HCT116 (cell line): ENCODE measurements at regions not wholly inside any gene's neighbourhood (a gene's known extent, or its start where the extent isn't known, plus 50 kb on each side); places are given as distances from the start of the nearest gene placed in this dataset.

Source experiments
- ATAC-seq: fragments of 200-7000 bp; cut with Tn5 transposase; 2 replicates; pipeline ENCODE4 v1.9.1; 2020; ENCODE audit warnings: mild to moderate bottlenecking, moderate library complexity
- BruUV-seq: library from RNA; stranded (reverse); fragments of 400-500 nt; replicated peaks from 2 replicates; lab custom pipeline; 2021; lab: Mats Ljungman, UMichigan
- CTCF ChIA-PET: fragments of 300-600 bp; sonication (Branson Sonifier 250); formaldehyde crosslinking; loops from one replicate; lab custom pipeline; 2021; ENCODE audit warnings: antibody characterized with exemption; lab: Charles Lee
- POLR2A ChIA-PET: fragments of 300-600, 350-600 bp; sonication (Branson Sonifier 250); formaldehyde crosslinking; loops from one replicate; lab custom pipeline; 2021; ENCODE audit warnings: antibody characterized with exemption; lab: Charles Lee
- RAD21 ChIA-PET, 2 experiments: fragments of 300-600 bp; sonication (Branson Sonifier 250); formaldehyde crosslinking; loops; one replicate each; lab custom pipeline; 2023; ENCODE audit warnings: low total read pairs in 2 of 2; ENCODE audit not compliant: uncharacterized antibody in 2 of 2, unreplicated experiment in 2 of 2, low non-redundant PET in 1 of 2; lab: Charles Lee
- DNase-seq: peaks from one replicate; pipeline ENCODE4 v3.0.0-alpha.2; 2010; ENCODE audit warnings: low read depth, low spot score
- H2AFZ ChIP-seq: fragments of 200-600 bp; shearing (Covaris generic), sonication (generic); 2 replicates; pipeline ENCODE4 v1.6.1; 2017; ENCODE audit warnings: low read depth, mixed run types, mixed read lengths, antibody characterized with exemption, low read length; ENCODE audit not compliant: poor library complexity, severe bottlenecking
- H3K27ac ChIP-seq: 2 replicates; pipeline ENCODE4 v1.5.1; 2012; ENCODE audit warnings: low read depth, low read length
- H3K27me3 ChIP-seq: fragments of 200-600 bp; sonication (generic); 2 replicates; pipeline ENCODE4 v1.6.1; 2016; ENCODE audit warnings: mixed run types, low read length, mixed read lengths; ENCODE audit not compliant: insufficient read depth
- H3K36me3 ChIP-seq, 2 experiments: fragments of 200-500 bp in 1 of 2; fragments of 200-600 bp in 1 of 2; sonication (Bioruptor generic) in 1 of 2; sonication (generic) in 1 of 2; 2 replicates each; pipeline versions ENCODE4 v1.5.1 to v1.6.1; 2014 to 2016; ENCODE audit warnings: low read length in 2 of 2, inconsistent platforms in 1 of 2, mixed read lengths in 1 of 2, mixed run types in 1 of 2; ENCODE audit not compliant: insufficient read depth in 2 of 2, control insufficient read depth in 1 of 2
- H3K4me1 ChIP-seq, 2 experiments: fragments of 200-600 bp in 1 of 2; sonication (generic) in 1 of 2; 2 replicates each; pipeline versions ENCODE4 v1.5.1 to v1.6.1; 2012 to 2017; ENCODE audit warnings: low read length in 2 of 2, inconsistent platforms in 1 of 2, mild to moderate bottlenecking in 1 of 2, mixed read lengths in 1 of 2, mixed run types in 1 of 2, moderate library complexity in 1 of 2; ENCODE audit not compliant: insufficient read depth in 2 of 2, control insufficient read depth in 1 of 2
- H3K4me2 ChIP-seq: fragments of 200-600 bp; sonication (generic); 2 replicates; pipeline ENCODE4 v1.6.1; 2017; ENCODE audit warnings: mixed run types, low read length, mixed read lengths
- H3K4me3 ChIP-seq, 2 experiments: fragments of 200-600 bp in 1 of 2; sonication (generic) in 1 of 2; replicated peaks in 1 of 2; 2 replicates each; pipeline ENCODE4 v1.5.1; 2011 to 2016; ENCODE audit warnings: low read length in 2 of 2, control low read depth in 1 of 2, low read depth in 1 of 2, mild to moderate bottlenecking in 1 of 2, mixed read lengths in 1 of 2, mixed run types in 1 of 2
- H3K79me2 ChIP-seq: fragments of 200-600 bp; sonication (generic); 2 replicates; pipeline ENCODE4 v1.6.1; 2017; ENCODE audit warnings: mild to moderate bottlenecking, mixed run types, low read length, moderate library complexity, mixed read lengths; ENCODE audit not compliant: insufficient read depth
- H3K9ac ChIP-seq: fragments of 200-600 bp; sonication (generic); 2 replicates; pipeline ENCODE4 v1.6.1; 2016; ENCODE audit warnings: low read length, mixed read lengths
- H3K9me2 ChIP-seq: fragments of 200-600 bp; sonication (generic), shearing (Covaris generic); 2 replicates; pipeline ENCODE4 v1.6.1; 2017; ENCODE audit warnings: mixed run types, mild to moderate bottlenecking, moderate library complexity; ENCODE audit not compliant: insufficient read depth
- H3K9me3 ChIP-seq, 2 experiments: fragments of 200-500 bp in 1 of 2; fragments of 200-600 bp in 1 of 2; sonication (Bioruptor generic) in 1 of 2; sonication (generic) in 1 of 2; 2 replicates each; pipeline ENCODE4 v1.6.1; 2014 to 2017; ENCODE audit warnings: low read length in 2 of 2, mixed read lengths in 2 of 2, inconsistent platforms in 1 of 2, low read depth in 1 of 2, mild to moderate bottlenecking in 1 of 2, mixed run types in 1 of 2, moderate library complexity in 1 of 2; ENCODE audit not compliant: control insufficient read depth in 1 of 2, insufficient read depth in 1 of 2
- H4K20me1 ChIP-seq: fragments of 200-600 bp; sonication (generic), shearing (Covaris generic); 2 replicates; pipeline ENCODE4 v1.6.1; 2017; ENCODE audit warnings: mixed run types, mild to moderate bottlenecking, moderate library complexity; ENCODE audit not compliant: insufficient read depth
- CBX3 ChIP-seq: IDR thresholded peaks from 2 replicates; pipeline ENCODE4 v1.6.1; 2012; ENCODE audit warnings: low read depth
- EGR1 ChIP-seq: IDR thresholded peaks from 2 replicates; pipeline ENCODE4 v1.6.1; 2012; ENCODE audit warnings: low read depth
- ELF1 ChIP-seq: IDR thresholded peaks from 2 replicates; pipeline ENCODE4 v1.6.1; 2012; ENCODE audit warnings: low read depth, borderline replicate concordance
- EZH2 ChIP-seq: fragments of 200-600 bp; sonication (generic); IDR thresholded peaks from 2 replicates; pipeline ENCODE4 v1.6.1; 2017; ENCODE audit warnings: antibody characterized with exemption, mixed run types
- FOSL1 ChIP-seq: IDR thresholded peaks from 2 replicates; pipeline ENCODE4 v1.6.1; 2012; ENCODE audit warnings: low read depth
- MAX ChIP-seq: IDR thresholded peaks from 2 replicates; pipeline ENCODE4 v1.6.1; 2012
- POLR2AphosphoS5 ChIP-seq: IDR thresholded peaks from 2 replicates; pipeline ENCODE4 v1.6.1; 2011; ENCODE audit warnings: mild to moderate bottlenecking, low read depth, low read length, moderate library complexity
- REST ChIP-seq: IDR thresholded peaks from 2 replicates; pipeline ENCODE4 v1.6.1; 2012; ENCODE audit warnings: low read depth
- intact Hi-C: fragments of 100-400 bp; cut with micrococcal nuclease; formaldehyde crosslinking; loops from 2 replicates; pipeline ENCODE4 v1.10.0; 2022

GRCh38 chr10:33860552-33860951 lies 526.1 kb upstream of the NRP1 start:
- BruUV-seq, result no TSS peak
- H3K4me3 ChIP-seq, result no peak overlapping the region
- POLR2A ChIA-PET, result no interaction called here
- H3K79me2 ChIP-seq, result no peaks in the 10 kb centered on the region
- H4K20me1 ChIP-seq, result no peaks in the 10 kb centered on the region
- H3K9me3 ChIP-seq, result no peaks in the 10 kb centered on the region
- RAD21 ChIA-PET, result no interaction called here
- H3K9ac ChIP-seq, result no peak overlapping the region
- H2AFZ ChIP-seq, result no peak overlapping the region
- CTCF ChIA-PET, result no interaction called here
- no peaks in the 10 kb centered on the region for H3K36me3 ChIP-seq
- intact Hi-C loops, result no loop called here
- H3K9me2 ChIP-seq, result no peaks in the 10 kb centered on the region
- no peaks in the 10 kb centered on the region for H3K4me1 ChIP-seq
- no peak overlapping the region for H3K4me2 ChIP-seq
- DNase-seq, result no peak
- TF ChIP-seq REST (no peak), CBX3 (no peak), MAX (no peak), EGR1 (no peak)
- H3K27ac ChIP-seq, result no peak overlapping the region
- ATAC-seq, result no peak
- no peaks in the 10 kb centered on the region for H3K27me3 ChIP-seq

- Histone ChIP-seq H3K36me3 (no peaks in the 10 kb centered on the region), H3K4me2 (no peak overlapping the region), H4K20me1 (no peaks in the 10 kb centered on the region), H3K9ac (no peak overlapping the region), H3K27ac (no peak overlapping the region), H3K9me2 (no peaks in the 10 kb centered on the region), H3K4me3 (no peak overlapping the region), H3K79me2 (no peaks in the 10 kb centered on the region), H3K9me3 (no peaks in the 10 kb centered on the region), H2AFZ (no peak overlapping the region), H3K27me3 (no peaks in the 10 kb centered on the region), H3K4me1 (no peaks in the 10 kb centered on the region)
- ChIA-PET RAD21 (no interaction called here), POLR2A (no interaction called here), CTCF (no interaction called here)
- no peak for TF ChIP-seq POLR2AphosphoS5
- TF ChIP-seq FOSL1, result no peak
- TF ChIP-seq CBX3, result no peak
- TF ChIP-seq EZH2, result no peak
- no peak for TF ChIP-seq ELF1
- no peak for DNase-seq
- no peak for ATAC-seq
- no TSS peak for BruUV-seq
- intact Hi-C loops, result no loop called here
Measured at GRCh38 chr10:33859319-33860022, 525.0 kb upstream of the NRP1 start.
